Activated naive CD4-positive, alpha-beta T cell treated with anti-CD3 and anti-CD28 coated beads, Interleukin-2, amount 10 ng/mL, durations not matched to agents 7 days and 5 days (primary cell): ENCODE measurements at regions not wholly inside any gene's neighbourhood (a gene's known extent, or its start where the extent isn't known, plus 50 kb on each side); places are given as distances from the start of the nearest gene placed in this dataset.
"Not testable (repeated sequence)": the region's sequence is repeated elsewhere in the genome, so short reads cannot be mapped to it uniquely, and the experiment has no call there.

ENCODE experiments used
- CTCF ChIA-PET: fragments of 350-600 bp; sonication (Branson Sonifier 250); formaldehyde crosslinking; loops from one replicate; lab custom pipeline; 2021; ENCODE audit warnings: antibody characterized with exemption; lab: Charles Lee
- DNase-seq: peaks from one replicate; pipeline ENCODE4 v3.0.0-alpha.2; 2020
- H3K27ac Mint-ChIP-seq: one replicate; pipeline ENCODE4 v1.8.0; 2021; ENCODE audit warnings: mild to moderate bottlenecking, moderate library complexity, mixed read lengths
- H3K27me3 Mint-ChIP-seq: one replicate; pipeline ENCODE4 v1.8.0; 2021; ENCODE audit warnings: mild to moderate bottlenecking, mixed read lengths
- H3K36me3 Mint-ChIP-seq: one replicate; pipeline ENCODE4 v1.8.0; 2021; ENCODE audit warnings: mixed read lengths
- H3K4me1 Mint-ChIP-seq: one replicate; pipeline ENCODE4 v1.8.0; 2021; ENCODE audit warnings: mixed read lengths
- H3K4me3 Mint-ChIP-seq: one replicate; pipeline ENCODE4 v1.8.0; 2021; ENCODE audit warnings: mild to moderate bottlenecking, moderate library complexity, mixed read lengths
- H3K9me3 Mint-ChIP-seq: one replicate; pipeline ENCODE4 v1.8.0; 2021; ENCODE audit warnings: mixed read lengths

GRCh38 chr4:161329852-161330251 lies 833.9 kb downstream of the FSTL5 start:
- H3K27me3 Mint-ChIP-seq: no peaks in the 10 kb centered on the region
- H3K27ac Mint-ChIP-seq: no peak overlapping the region
- CTCF ChIA-PET: no interaction called here
- no peaks in the 10 kb centered on the region for H3K4me1 Mint-ChIP-seq
- no peaks in the 10 kb centered on the region for H3K36me3 Mint-ChIP-seq
- H3K9me3 Mint-ChIP-seq: peaks cover 6% of the 10 kb centered on the region
- DNase-seq: no peak
- H3K4me3 Mint-ChIP-seq: no peak overlapping the region

GRCh38 chr4:161321706-161322105 lies 842.1 kb downstream of the FSTL5 start:
- H3K9me3 Mint-ChIP-seq: peaks cover 2% of the 10 kb centered on the region
- no peak for DNase-seq
- H3K4me3 Mint-ChIP-seq: no peak overlapping the region
- H3K36me3 Mint-ChIP-seq: no peaks in the 10 kb centered on the region
- CTCF ChIA-PET: no interaction called here
- H3K27me3 Mint-ChIP-seq: no peaks in the 10 kb centered on the region
- H3K27ac Mint-ChIP-seq: no peak overlapping the region
- no peaks in the 10 kb centered on the region for H3K4me1 Mint-ChIP-seq

- peaks cover 2% of the 10 kb centered on the region for H3K9me3 Mint-ChIP-seq
- no peak overlapping the region for H3K27ac Mint-ChIP-seq
- DNase-seq: no peak
- H3K4me1 Mint-ChIP-seq: no peaks in the 10 kb centered on the region
- H3K27me3 Mint-ChIP-seq: no peaks in the 10 kb centered on the region
- no peaks in the 10 kb centered on the region for H3K36me3 Mint-ChIP-seq
- no peak overlapping the region for H3K4me3 Mint-ChIP-seq
- CTCF ChIA-PET: no interaction called here
These were observed 843.4 kb downstream of the FSTL5 start for GRCh38 chr4:161320377-161320776.

GRCh38 chr4:161317000-161317399 lies 846.8 kb downstream of the FSTL5 start:
- Mint-ChIP-seq H3K27ac (no peak overlapping the region), H3K4me1 (no peaks in the 10 kb centered on the region), H3K9me3 (peaks cover 2% of the 10 kb centered on the region), H3K36me3 (no peaks in the 10 kb centered on the region), H3K27me3 (no peaks in the 10 kb centered on the region), H3K4me3 (no peak overlapping the region)
- CTCF ChIA-PET: no interaction called here
- no peak for DNase-seq

GRCh38 chr4:161314371-161314770 lies 849.4 kb downstream of the FSTL5 start:
- no peak for DNase-seq
- Mint-ChIP-seq H3K4me1 (no peaks in the 10 kb centered on the region), H3K4me3 (no peak overlapping the region)

GRCh38 chr4:161303551-161303950 lies 860.2 kb downstream of the FSTL5 start:
- CTCF ChIA-PET: no interaction called here
- Mint-ChIP-seq H3K4me1 (no peaks in the 10 kb centered on the region), H3K4me3 (no peak overlapping the region), H3K36me3 (no peaks in the 10 kb centered on the region), H3K27ac (no peak overlapping the region), H3K27me3 (no peaks in the 10 kb centered on the region), H3K9me3 (peaks cover 2% of the 10 kb centered on the region)
- no peak for DNase-seq

More at GRCh38 chr4:161314371-161314770, 849.4 kb downstream of the FSTL5 start:
- H3K9me3 Mint-ChIP-seq: peaks cover 3% of the 10 kb centered on the region
- H3K27me3 Mint-ChIP-seq: no peaks in the 10 kb centered on the region
- no peaks in the 10 kb centered on the region for H3K36me3 Mint-ChIP-seq
- H3K27ac Mint-ChIP-seq: no peak overlapping the region
- CTCF ChIA-PET: no interaction called here

GRCh38 chr4:161291222-161291621 lies 872.6 kb downstream of the FSTL5 start:
- no peak for DNase-seq
- no peaks in the 10 kb centered on the region for H3K27me3 Mint-ChIP-seq
- CTCF ChIA-PET: interaction anchor here (0.6 kb wide), 1 partner anchor 25 kb away, joined by 3 read pairs; no protein-coding TSS in a partner anchor
- H3K4me3 Mint-ChIP-seq: no peak overlapping the region
- H3K27ac Mint-ChIP-seq: no peak overlapping the region
- H3K9me3 Mint-ChIP-seq: peaks cover 16% of the 10 kb centered on the region
- H3K4me1 Mint-ChIP-seq: no peaks in the 10 kb centered on the region
- H3K36me3 Mint-ChIP-seq: no peaks in the 10 kb centered on the region

- Mint-ChIP-seq H3K27me3 (no peaks in the 10 kb centered on the region), H3K27ac (no peak overlapping the region), H3K9me3 (peaks cover 14% of the 10 kb centered on the region), H3K4me1 (no peaks in the 10 kb centered on the region), H3K4me3 (no peak overlapping the region), H3K36me3 (no peaks in the 10 kb centered on the region)
- no peak for DNase-seq
- CTCF ChIA-PET: interaction anchor here (0.6 kb wide), 1 partner anchor 83 kb away, joined by 3 read pairs; no protein-coding TSS in a partner anchor
These were observed 876.0 kb downstream of the FSTL5 start for GRCh38 chr4:161287678-161288352.

GRCh38 chr4:161285461-161285860 lies 878.3 kb downstream of the FSTL5 start:
- H3K27me3 Mint-ChIP-seq: no peaks in the 10 kb centered on the region
- no peak for DNase-seq
- no peaks in the 10 kb centered on the region for H3K4me1 Mint-ChIP-seq
- H3K36me3 Mint-ChIP-seq: no peaks in the 10 kb centered on the region
- peaks cover 5% of the 10 kb centered on the region for H3K9me3 Mint-ChIP-seq
- CTCF ChIA-PET: no interaction called here
- H3K27ac Mint-ChIP-seq: no peak overlapping the region
- H3K4me3 Mint-ChIP-seq: no peak overlapping the region

- no peak for DNase-seq
- Mint-ChIP-seq H3K4me3 (no peak overlapping the region), H3K27ac (no peak overlapping the region), H3K27me3 (no peaks in the 10 kb centered on the region), H3K36me3 (no peaks in the 10 kb centered on the region), H3K9me3 (peaks cover 9% of the 10 kb centered on the region), H3K4me1 (no peaks in the 10 kb centered on the region)
- CTCF ChIA-PET: no interaction called here
These were observed 882.9 kb downstream of the FSTL5 start for GRCh38 chr4:161280929-161281328.

GRCh38 chr4:161279095-161279494 lies 884.7 kb downstream of the FSTL5 start:
- no peaks in the 10 kb centered on the region for H3K4me1 Mint-ChIP-seq
- no peaks in the 10 kb centered on the region for H3K36me3 Mint-ChIP-seq
- H3K9me3 Mint-ChIP-seq: peaks cover 12% of the 10 kb centered on the region
- CTCF ChIA-PET: no interaction called here
- no peak for DNase-seq
- no peaks in the 10 kb centered on the region for H3K27me3 Mint-ChIP-seq
- H3K4me3 Mint-ChIP-seq: no peak overlapping the region
- no peak overlapping the region for H3K27ac Mint-ChIP-seq

GRCh38 chr4:161277150-161277787 lies 886.5 kb downstream of the FSTL5 start:
- H3K4me3 Mint-ChIP-seq, DNase-seq, CTCF ChIA-PET, H3K4me1 Mint-ChIP-seq, H3K27ac Mint-ChIP-seq, H3K27me3 Mint-ChIP-seq, H3K36me3 Mint-ChIP-seq: not testable (repeated sequence)
- peaks cover 12% of the 10 kb centered on the region for H3K9me3 Mint-ChIP-seq

- Mint-ChIP-seq H3K27me3 (no peaks in the 10 kb centered on the region), H3K4me3 (no peak overlapping the region), H3K27ac (no peak overlapping the region), H3K36me3 (no peaks in the 10 kb centered on the region), H3K9me3 (peaks cover 13% of the 10 kb centered on the region), H3K4me1 (no peaks in the 10 kb centered on the region)
- DNase-seq: no peak
- CTCF ChIA-PET: interaction anchor here (0.6 kb wide), 2 partner anchors 59 to 1689 kb away, joined by 3 read pairs; no protein-coding TSS in a partner anchor
These were observed 890.2 kb downstream of the FSTL5 start for GRCh38 chr4:161273607-161274006.

GRCh38 chr4:161260819-161261218 lies 903.0 kb downstream of the FSTL5 start:
- H3K4me1 Mint-ChIP-seq: no peaks in the 10 kb centered on the region
- no peaks in the 10 kb centered on the region for H3K27me3 Mint-ChIP-seq
- CTCF ChIA-PET: no interaction called here
- DNase-seq: no peak
- H3K4me3 Mint-ChIP-seq: no peak overlapping the region
- no peaks in the 10 kb centered on the region for H3K36me3 Mint-ChIP-seq
- no peak overlapping the region for H3K27ac Mint-ChIP-seq
- peaks cover 14% of the 10 kb centered on the region for H3K9me3 Mint-ChIP-seq

- no peaks in the 10 kb centered on the region for H3K27me3 Mint-ChIP-seq
- H3K27ac Mint-ChIP-seq: no peak overlapping the region
- no peak overlapping the region for H3K4me3 Mint-ChIP-seq
- H3K36me3 Mint-ChIP-seq: no peaks in the 10 kb centered on the region
- CTCF ChIA-PET: no interaction called here
- no peaks in the 10 kb centered on the region for H3K4me1 Mint-ChIP-seq
- DNase-seq: no peak
- H3K9me3 Mint-ChIP-seq: peaks cover 20% of the 10 kb centered on the region
These were observed 907.1 kb downstream of the FSTL5 start for GRCh38 chr4:161256716-161257115.
